Cerebellar cortex (tissue), 1 donor: ENCODE measurements at regions not wholly inside any gene's neighbourhood (a gene's known extent, or its start where the extent isn't known, plus 50 kb on each side); places are given as distances from the start of the nearest gene placed in this dataset.
"Not testable (repeated sequence)": the region's sequence is repeated elsewhere in the genome, so short reads cannot be mapped to it uniquely, and the experiment has no call there.

Experiments
- DNase-seq: peaks from one replicate; pipeline ENCODE4 v3.0.0-alpha.2; 2015; ENCODE audit warnings: low spot score

DNA sequence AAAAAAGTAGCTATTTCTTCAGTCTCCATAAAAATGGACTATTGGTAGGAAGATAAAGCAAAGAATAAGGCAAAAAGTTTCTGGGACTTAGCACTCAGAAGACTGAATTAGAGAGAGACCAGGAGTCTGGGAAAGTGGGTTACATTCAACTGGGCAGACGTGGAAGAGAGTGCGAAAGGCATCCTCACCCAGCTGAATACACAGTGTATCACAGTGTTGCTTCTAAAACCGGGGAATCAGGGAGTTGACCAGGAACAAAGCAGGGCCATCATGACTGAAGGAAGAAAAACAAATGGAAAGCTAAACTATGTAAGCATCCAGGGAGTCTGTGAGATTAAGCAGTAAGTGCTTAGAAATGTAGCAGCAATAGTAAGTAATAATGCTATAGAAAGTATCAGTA lies 452.9 kb upstream of the MAN1A1 start:
- no peak for DNase-seq

DNA sequence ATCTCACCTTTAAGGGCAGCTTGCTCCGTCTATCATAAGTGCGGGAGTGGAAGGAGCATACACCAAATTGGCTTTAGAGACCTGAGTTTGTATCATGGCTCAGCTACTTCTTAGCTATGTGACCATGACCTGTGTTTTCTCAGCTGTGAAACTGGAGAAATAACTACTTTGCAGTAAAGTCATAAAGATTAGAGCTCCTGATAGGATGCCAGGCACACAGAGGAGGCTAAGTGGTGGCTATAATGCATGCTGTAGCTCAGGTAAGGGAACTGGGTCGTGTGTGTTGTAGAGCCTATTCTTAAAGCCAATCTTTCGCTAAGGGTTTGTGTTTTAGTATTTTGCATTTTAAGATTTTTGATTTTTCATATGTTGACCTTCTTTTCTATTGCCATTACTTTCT lies 451.5 kb upstream of the MAN1A1 start:
- no peak for DNase-seq

DNA sequence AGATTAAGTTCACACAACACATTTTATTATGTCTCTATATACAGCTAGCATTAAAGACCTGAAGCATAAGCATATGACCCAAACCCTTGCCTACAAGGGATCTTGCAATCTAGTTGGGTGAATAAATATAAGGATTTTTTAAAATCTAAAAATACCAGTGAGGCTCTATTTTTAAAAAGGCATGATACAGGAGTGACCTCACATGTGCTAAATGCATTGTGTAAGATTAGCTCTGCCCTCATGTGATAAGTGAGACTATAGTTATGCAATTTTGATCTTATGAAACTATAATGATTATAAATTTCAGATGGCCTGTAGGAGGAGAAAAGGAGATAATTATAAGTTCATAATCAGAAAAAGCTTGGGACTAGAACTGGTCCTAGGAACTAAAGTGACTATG lies 451.0 kb upstream of the MAN1A1 start:
- no peak for DNase-seq

DNA sequence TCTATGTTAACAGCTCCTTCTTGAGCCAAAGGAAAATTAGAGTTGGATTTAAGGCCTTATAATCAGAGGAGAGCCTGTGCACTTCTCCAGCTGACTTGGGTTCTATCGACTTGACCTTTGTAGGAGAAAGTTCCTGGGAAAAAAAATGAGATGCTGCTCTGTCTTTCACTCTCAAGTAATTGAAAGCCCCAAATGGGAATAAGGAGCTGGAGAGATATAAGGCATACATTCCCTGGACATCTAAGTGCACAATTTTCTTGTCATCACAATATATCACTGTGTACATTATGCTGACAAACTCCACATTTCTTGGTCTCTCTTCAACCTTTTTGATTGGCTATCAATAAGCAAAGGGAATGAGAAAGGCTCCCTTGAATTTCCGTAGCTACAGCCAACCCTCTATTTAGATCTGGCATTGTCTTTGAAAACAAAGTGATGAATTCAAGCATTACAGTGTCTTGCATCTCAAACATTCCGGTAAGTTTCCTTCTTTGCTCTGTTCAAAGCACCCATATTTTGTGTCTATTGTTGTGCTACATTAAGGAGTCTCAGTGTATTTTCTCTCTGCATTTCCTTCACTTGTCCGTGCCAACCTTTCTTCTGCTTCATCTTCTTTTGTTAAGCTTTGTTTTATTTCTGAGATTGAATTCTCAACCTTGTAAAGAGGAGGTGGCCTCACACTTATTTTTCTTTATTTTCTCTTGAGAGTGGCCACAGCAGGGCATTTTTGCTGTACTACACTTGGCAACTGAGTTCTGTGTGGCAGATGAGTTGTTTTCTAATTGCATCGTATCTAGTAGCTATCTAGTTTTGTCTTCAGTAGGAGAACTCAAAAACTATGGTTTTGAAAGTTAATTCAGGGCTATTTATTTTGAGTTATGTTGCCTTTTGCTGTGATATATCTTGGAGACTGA lies 450.3 kb upstream of the MAN1A1 start:
- DNase-seq: no peak

DNA sequence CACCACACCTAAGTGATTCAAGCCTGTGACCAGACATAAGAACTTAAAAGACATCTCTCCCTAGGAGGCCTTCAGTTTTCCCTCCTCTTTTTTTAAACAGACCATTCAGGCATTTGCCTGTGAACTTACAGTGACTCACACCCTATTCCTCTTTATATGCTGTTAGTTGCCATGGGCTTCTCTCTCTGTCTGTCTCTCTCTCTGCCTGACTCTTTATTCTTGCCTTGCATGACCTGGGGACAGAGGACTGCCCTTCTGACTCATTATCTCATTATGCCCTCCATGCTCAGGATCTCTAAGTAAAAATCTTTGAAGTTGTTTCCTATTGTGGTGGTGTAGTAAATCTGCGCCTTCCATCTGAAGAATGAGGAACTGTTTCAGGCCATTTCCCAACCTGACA lies 442.2 kb upstream of the MAN1A1 start:
- no peak for DNase-seq

DNA sequence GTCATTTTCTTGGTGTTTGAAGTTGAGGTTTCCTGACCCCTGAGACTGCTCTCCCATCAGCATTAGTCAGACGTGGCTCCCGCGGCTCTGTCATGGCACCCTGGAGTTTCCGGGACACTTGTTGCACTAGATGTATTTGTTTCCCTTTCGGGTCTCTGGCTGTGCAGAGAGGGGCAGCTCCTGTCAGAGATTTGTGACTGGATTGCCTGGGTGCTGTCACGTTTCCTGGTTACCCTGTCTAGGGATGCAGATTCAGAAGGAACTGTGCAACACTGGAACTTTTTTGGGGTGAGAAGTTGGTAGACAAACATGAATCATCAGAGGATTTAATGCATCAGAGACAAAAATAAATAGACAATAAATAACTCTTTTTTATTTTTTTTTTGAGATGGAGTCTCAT lies 431.8 kb upstream of the MAN1A1 start:
- no peak for DNase-seq

DNA sequence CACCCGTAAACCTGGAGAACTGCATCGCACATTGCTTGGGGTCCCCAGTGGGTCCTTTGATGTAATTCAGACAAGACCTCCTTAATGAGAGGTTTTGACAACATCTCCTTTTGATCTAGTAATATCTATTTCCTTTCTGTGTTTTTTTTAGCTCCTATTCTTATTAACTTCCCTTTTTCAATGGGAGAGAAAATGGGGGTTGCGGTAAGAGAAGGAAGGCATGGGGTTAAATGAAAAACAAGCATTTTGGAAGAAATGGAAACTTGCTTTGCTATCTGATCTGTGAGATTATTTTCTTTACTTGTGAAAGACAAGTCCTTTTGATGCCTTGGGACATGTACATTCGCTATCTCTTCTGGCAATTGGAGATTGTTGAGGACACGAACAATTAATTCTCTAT lies 418.6 kb upstream of the MAN1A1 start:
- DNase-seq: no peak

DNA sequence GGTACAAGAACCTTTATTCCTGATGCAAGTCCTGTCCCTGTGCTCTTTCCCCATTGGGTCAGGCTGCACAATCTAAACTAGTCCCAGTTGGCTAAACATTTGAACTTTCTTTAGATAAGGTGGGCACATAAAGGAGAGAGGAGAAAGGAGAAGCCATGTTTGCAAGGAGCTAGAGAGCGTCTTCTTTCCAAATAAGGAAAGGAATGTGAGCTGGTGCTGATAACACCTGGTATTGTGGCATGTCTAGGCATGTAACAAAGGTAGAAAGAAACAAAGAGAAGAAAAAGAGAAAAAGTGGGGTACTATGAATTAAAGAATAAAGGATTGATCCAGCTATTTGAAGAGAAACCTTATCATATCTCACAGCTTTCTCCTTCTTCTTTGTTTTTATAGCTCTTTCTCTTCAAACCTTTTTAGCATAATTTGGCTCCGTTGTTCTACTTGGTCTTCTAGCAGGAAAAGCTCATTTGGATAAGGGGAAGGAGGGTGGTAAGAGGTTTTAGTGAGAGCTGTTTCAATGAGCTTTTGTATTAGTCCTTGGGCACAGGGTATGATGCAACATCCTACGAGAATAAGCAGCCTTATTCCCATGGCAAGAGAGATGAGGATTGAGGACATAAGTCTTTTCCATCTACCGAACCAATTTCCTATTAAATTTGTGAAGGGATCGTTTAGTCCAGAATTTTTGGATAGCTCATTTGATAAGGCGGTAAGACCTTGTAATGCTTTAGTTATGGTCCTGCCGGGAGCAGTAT lies 415.5 kb upstream of the MAN1A1 start:
- no peak for DNase-seq

DNA sequence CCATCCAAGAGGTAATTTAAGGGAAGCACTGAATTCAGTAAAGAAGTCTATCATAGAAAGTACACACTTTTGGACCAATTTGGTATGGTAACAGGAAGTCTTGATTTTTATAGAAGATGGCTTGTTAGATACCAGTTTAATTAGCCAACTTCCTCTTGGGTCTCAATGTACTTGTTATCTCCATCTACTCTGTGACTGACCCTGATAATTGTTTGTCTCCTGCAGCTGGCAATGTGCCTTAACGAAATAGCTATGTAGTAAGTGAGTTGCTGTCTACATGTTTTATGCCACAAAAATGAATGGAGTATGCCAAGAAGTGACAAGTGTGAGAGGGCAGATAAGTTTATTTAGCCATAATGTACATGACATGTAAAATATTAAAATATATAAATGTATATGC lies 410.5 kb upstream of the MAN1A1 start:
- no peak for DNase-seq

DNA sequence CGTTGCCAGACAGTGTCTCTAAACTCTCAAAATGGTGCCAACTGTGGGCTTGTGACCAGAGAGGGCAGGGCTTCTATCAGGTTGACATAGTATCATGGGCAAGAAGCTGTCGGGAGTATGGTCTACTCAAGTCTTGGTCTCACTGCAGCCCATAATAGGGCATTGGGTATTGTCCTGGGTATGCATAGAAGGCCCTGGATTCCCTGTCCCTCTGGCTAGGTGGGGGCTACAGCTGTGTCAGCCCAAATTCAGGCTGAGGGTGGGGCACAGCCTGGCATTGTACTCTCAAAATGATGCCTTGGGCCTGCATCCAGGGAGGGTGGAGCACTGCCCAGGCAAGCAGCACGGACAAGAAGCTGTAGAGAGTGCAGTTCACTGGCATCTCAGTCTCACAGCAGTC lies 408.8 kb upstream of the MAN1A1 start:
- DNase-seq: no peak

DNA sequence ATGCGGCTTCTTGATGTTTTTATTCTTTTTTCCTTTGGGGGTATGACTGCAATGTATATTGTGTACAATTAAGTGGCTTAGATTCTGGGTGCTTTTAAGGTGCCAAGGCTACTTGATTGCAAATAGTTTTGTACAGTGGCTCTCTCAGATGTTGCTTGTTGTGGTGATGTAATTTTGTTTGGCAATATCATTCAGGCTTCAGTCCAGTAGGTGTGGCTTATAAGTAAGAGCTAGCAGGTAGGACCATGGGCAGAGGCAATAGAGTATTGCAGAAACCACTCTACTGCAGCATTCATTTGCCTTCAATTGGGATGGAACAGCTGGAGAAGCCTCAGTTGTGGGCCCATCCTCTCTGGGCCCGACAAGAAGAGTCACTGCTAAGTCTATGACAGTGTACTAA lies 407.9 kb upstream of the MAN1A1 start:
- DNase-seq: no peak

DNA sequence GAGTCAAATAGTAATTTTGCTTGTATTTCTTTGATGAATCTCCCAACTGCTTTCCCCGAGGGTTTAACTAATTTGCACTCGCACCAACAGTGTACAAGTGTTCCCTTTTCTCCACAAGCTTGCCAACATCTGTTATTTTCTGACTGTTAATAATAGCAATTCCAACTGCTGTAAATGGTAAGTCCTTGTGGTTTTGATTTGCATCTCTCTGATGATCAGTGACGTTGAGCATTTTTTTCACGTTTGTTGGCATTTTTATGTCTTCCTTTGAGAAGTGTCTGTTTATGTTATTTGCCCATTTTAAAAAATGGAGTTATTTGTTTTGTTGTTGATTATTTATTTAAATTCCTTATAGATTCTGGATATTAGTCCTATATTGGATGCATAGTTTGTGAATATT lies 399.8 kb upstream of the MAN1A1 start:
- no peak for DNase-seq

DNA sequence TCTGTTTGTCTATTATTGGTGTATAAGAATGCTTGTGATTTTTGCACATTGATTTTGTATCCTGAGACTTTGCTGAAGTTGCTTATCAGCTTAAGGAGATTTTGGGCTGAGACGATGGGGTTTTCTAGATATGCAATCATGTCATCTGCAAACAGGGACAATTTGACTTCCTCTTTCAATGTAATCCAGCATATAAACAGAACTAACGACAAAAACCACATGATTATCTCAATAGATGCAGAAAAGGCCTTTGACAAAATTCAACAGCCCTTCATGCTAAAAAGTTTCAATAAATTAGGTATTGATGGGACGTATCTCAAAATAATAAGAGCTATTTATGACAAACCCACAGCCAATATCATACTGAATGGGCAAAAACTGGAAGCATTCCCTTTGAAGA lies 399.0 kb upstream of the MAN1A1 start:
- not testable (repeated sequence) for DNase-seq

DNA sequence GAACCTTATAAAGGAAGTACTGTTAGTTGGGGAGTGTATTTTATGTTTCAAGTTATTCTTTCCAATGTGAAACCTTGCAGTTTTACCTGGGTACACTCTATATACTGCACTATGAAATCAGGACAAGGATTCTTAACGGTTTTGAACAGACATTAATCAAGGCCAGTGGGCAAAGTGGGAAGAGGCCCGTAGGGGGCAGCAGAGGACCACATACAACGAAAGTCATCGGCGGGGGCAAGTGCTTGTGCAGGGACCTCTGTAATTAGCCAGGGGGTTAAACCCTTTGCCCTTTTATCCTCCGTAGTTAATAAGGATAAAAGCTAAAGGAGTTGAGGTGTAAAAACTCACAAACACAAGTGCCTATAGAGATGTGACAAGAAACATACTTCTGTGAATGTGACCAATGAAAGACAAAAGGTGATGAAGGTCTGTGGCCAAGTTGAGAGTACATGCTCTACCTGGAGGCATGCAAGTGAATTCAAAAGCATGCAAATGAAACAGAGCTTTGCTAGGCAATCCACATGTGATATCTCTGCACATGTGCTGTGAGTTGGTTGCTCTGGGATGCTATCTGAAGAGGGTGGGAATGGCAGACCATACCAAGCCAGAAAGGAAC lies 392.7 kb upstream of the MAN1A1 start:
- DNase-seq: peak; percentile 44

DNA sequence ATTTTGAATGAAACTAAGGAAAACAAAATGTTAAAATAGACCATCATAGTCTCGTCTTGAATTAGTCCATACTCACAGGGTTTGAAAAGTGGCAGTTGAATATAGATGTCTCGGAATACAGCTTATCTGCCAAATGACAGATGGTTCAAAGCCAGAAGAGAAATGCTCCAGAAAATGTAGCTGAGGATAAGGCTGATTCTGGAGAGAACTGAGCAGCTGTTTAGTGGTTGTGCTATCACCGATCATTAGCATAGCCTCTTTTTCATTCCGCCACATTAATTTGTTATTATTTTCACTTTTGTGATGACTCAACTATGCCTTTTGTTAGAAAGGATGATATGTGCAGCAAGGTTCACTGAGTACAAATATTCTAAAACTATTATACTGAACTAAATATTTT lies 390.2 kb upstream of the MAN1A1 start:
- DNase-seq: no peak

DNA sequence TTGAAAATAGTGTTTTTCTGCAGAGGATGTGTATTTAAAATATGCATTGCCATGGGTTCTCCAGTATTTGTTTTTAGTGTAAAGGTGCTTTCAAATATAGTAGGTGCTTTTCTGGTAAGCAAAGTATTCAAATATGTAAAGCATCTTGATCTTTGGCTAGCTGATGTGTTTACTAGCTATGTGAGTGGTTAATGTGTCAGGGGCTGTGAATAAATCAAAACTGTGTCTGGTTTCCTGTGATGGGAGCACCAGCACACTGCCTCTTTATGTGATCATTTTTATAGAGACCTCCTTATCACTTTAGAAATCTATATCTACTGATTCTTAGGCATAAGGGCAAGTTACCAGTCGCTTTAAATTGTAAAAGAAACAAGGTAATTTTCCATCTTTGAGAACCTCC lies 388.9 kb upstream of the MAN1A1 start:
- no peak for DNase-seq

DNA sequence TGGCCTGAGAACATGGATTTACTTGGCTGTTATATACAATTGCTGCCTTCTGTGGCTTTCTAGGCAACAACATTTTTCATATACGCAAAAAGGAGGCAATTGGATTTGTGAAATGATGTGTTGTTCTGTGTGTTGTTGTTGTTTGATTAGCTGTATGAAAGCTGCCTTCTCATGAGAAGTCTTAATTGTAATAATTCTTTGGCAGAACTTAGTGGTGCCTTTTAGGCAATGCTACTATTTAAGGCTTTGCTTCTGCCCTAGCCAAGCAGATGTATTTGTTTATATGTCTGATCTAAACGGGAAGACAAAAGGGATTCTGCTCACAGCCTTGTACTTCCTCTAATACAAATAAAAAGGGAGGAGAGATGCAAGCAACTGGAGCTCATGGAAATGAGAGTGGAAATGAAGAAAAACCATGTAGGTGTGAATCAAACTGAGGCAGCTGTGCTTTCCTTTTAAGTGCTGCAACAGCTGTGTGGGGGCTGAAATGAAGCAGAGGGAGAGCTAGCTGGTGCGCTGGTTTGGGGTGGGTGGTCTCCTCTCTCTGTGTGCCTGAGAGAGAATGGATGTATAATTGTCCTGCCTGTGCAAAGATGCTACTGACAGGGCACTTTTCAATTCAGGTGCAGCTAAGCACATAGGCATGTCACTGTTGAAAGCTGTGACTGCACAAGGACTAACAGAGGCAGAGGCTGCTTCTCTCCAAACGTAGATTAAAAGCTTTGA lies 386.9 kb upstream of the MAN1A1 start:
- DNase-seq: no peak

DNA sequence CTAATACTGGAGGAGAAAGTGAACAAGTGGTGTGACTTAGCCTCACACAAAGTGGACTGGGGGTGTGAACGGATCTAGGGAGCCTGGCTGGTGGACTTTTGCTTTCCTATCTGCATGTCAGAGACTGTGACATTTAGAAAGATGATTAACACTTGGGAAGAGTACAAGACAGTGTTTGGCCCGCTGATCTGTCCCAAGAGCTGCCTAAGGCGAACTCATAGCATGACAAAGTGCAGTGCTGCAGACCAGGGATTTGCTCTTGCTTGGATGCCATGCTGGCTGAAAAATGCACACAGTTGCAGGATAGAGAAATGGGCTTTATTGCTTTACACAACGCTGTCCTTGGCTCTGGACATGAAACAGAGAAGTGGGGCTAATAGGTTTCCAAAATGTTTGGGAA lies 386.0 kb upstream of the MAN1A1 start:
- no peak for DNase-seq

DNA sequence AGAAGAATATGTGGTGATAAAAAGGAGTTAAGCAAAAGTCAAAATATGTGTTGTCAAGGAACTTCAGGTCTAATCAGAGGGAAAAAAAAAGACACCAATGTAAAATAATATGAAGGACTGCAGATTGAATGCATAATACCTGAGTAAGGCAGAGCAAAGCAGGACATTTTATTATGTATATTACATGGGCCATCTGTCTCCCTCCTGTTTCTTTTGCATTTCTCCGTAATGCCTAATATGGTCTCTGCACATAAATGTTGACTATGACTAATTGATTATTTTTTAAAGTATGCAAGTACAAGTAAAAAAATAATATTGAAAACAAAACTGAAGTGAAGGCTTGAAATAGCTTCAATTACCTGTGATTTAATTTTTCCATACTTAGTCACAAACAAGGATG lies 384.7 kb upstream of the MAN1A1 start:
- DNase-seq: no peak

DNA sequence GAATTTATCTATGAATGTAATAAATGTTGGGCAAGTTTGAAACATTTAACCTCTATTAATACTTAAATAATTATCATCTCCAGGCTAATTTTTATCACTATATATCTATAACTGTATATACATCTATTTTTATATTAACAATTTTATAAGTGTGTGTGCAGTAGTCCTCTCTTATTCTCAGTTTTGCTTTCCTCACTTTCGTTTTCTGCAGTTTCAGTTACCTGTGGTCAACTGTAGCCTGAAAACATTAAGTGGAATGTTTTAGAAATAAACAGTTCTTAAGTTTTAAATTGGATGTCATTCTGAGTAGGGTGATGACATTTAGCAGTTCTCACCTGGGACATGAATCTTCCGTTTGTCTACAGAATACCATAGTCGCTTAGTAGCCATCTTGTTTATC lies 379.4 kb upstream of the MAN1A1 start:
- DNase-seq: no peak

DNA sequence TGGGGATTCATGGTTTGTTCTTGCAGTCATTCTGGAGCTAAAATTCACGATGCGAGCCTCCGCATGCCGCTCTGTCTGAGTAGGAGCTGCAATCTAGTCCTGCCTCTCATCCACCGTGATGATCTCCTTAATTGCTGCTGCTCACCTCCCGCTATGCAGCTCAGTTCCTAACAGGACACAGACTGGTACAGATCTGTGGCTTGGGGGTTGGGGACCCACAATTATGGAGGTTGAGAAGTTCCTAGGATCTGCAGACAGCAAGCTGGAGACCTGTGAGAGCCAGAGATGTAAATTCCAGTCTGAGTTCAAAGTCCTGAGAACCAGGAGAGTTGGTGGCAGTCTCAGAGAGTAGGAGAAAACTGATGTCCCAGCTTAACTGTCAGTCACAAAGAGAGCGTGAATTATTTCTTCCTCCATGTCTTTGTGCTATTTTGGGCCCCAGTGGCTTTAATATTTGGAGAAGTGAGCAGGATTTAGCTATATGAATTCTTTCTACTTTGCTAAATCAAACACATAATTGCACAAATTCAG lies 378.7 kb upstream of the MAN1A1 start:
- DNase-seq: no peak
